Esophagus squamous epithelium (tissue), 5 donors: ENCODE measurements at regions not wholly inside any gene's neighbourhood (a gene's known extent, or its start where the extent isn't known, plus 50 kb on each side); places are given as distances from the start of the nearest gene placed in this dataset.

ENCODE experiments used
- DNase-seq: peaks from one replicate; lab custom pipeline; 2025; lab: John Stamatoyannopoulos, UW
- H3K27ac ChIP-seq, 4 donors: fragments of 200-600 bp; sonication (generic); one replicate each; pipeline ENCODE4 v1.5.1; 2016 to 2019; ENCODE audit warnings: mild to moderate bottlenecking in 1 of 4
- H3K27me3 ChIP-seq, 4 donors: fragments of 200-600 bp; sonication (generic); 1 replicate in 3 of 4; 2 replicates in 1 of 4; pipeline versions ENCODE4 v1.5.1 to v1.6.0; 2017 to 2021; ENCODE audit warnings: antibody characterized with exemption in 1 of 4
- H3K36me3 ChIP-seq, 3 donors: fragments of 200-600 bp; sonication (generic); one replicate each; pipeline ENCODE4 v1.5.1; 2016 to 2019
- H3K4me1 ChIP-seq, 3 donors: fragments of 200-600 bp; sonication (generic); one replicate each; pipeline ENCODE4 v1.5.1; 2017 to 2019
- H3K4me3 ChIP-seq, 4 donors: fragments of 200-600 bp; sonication (generic); 1 replicate in 3 of 4; 2 replicates in 1 of 4; pipeline ENCODE4 v1.5.1; 2016 to 2019; ENCODE audit warnings: mild to moderate bottlenecking in 2 of 4, moderate library complexity in 1 of 4
- H3K9me3 ChIP-seq, 3 donors: fragments of 200-600 bp; sonication (generic); one replicate each; pipeline ENCODE4 v1.5.1; 2016 to 2019
- POLR2A ChIP-seq, 4 donors: fragments of 450-650 bp; IDR thresholded peaks; one replicate each; pipeline ENCODE4 v1.6.1; 2017; ENCODE audit warnings: antibody characterized with exemption in 4 of 4, mild to moderate bottlenecking in 4 of 4, moderate library complexity in 3 of 4
- WGBS, 2 donors: methylation state at CpG; one replicate each; pipeline ENCODE4 v1.1.5; 2018; 5-methylcytosine and 5-hydroxymethylcytosine counted together
- intact Hi-C: fragments of 100-400 bp; cut with DNase I; formaldehyde crosslinking; loops from one replicate; pipeline ENCODE4 v1.15.0; 2022
- TF ChIP-seq, protein P1 (sequence below), 6 experiments: fragments of 450-650 bp in 4 of 6; fragments of 200-600 bp in 2 of 6; sonication (generic) in 2 of 6; IDR thresholded peaks; one replicate each; pipeline ENCODE4 v1.5.1; 2016 to 2019; ENCODE audit warnings: antibody characterized with exemption in 6 of 6, mild to moderate bottlenecking in 4 of 6, moderate library complexity in 4 of 6
- donor health status: DM: yes; HTN: yes; CAD: no.

DNA sequence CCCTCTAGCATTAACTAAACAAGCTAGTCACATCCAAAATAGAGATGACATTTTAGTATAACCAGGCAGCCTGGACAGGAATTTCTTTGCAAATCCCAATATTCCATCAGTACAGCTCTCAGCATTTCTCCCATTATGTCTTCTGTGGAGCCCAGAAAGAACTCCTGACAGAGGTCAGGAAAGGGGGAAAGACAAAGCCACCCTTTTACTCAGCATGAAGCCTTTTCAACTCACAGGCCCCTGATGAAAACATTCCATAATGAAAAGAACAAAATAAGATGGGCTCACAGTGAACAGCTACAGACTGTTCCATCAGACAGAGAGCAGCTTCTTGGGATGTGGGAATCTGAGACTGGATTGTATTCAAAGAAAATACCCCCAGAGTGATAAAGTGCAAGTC, 80.6 kb downstream of the TEX35 start:
- intact Hi-C loops: no loop called here
- DNase-seq: no peak
- H3K4me1 ChIP-seq: no peaks in the 10 kb centered on the region
- H3K27ac ChIP-seq: no peak overlapping the region
- H3K9me3 ChIP-seq: no peaks in the 10 kb centered on the region
- H3K27me3 ChIP-seq: no peaks in the 10 kb centered on the region
- no peak overlapping the region for H3K4me3 ChIP-seq
- H3K36me3 ChIP-seq: no peaks in the 10 kb centered on the region
- TF ChIP-seq, protein P1, sequence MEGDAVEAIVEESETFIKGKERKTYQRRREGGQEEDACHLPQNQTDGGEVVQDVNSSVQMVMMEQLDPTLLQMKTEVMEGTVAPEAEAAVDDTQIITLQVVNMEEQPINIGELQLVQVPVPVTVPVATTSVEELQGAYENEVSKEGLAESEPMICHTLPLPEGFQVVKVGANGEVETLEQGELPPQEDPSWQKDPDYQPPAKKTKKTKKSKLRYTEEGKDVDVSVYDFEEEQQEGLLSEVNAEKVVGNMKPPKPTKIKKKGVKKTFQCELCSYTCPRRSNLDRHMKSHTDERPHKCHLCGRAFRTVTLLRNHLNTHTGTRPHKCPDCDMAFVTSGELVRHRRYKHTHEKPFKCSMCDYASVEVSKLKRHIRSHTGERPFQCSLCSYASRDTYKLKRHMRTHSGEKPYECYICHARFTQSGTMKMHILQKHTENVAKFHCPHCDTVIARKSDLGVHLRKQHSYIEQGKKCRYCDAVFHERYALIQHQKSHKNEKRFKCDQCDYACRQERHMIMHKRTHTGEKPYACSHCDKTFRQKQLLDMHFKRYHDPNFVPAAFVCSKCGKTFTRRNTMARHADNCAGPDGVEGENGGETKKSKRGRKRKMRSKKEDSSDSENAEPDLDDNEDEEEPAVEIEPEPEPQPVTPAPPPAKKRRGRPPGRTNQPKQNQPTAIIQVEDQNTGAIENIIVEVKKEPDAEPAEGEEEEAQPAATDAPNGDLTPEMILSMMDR (IDR thresholded peaks at IDR 0.05): no peak
- no peak for TF ChIP-seq POLR2A (IDR thresholded peaks at IDR 0.05)

DNA sequence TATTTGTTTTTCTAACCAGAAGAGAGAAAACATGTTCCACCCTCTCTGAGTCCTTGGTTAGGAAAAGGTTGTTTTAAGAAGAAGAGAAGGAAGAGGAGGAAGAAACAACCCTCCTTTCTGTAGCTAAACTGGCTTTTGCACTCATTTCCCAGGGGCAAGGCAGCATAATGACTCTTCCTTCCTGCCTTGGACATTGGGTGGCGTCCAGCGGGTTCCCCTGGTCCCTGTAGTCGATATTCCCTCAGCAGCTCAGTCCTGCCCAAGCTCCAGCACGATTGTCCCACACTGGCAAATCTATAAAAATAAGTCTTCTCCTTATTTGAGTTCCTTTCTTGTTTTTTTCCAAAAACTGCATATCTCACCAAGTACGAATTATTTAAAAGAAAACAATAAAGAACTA, 81.2 kb downstream of the TEX35 start:
- no peak overlapping the region for H3K27ac ChIP-seq
- H3K9me3 ChIP-seq: no peaks in the 10 kb centered on the region
- no peak for DNase-seq
- WGBS, 2 donors: 71 to 78% methylated on average over 5 of the region's 5 CpGs
- H3K4me3 ChIP-seq: no peak overlapping the region
- intact Hi-C loops: no loop called here
- no peaks in the 10 kb centered on the region for H3K36me3 ChIP-seq
- H3K27me3 ChIP-seq: no peaks in the 10 kb centered on the region
- H3K4me1 ChIP-seq: no peaks in the 10 kb centered on the region
- no peak for TF ChIP-seq POLR2A (IDR thresholded peaks at IDR 0.05)
- TF ChIP-seq, protein P1 (IDR thresholded peaks at IDR 0.05): no peak

GRCh38 chr1:178595491-178595890, 82.6 kb downstream of the TEX35 start:
- Histone ChIP-seq H3K36me3 (no peaks in the 10 kb centered on the region), H3K4me1 (no peaks in the 10 kb centered on the region), H3K27ac (no peak overlapping the region), H3K9me3 (no peaks in the 10 kb centered on the region), H3K4me3 (no peak overlapping the region), H3K27me3 (no peaks in the 10 kb centered on the region)
- intact Hi-C loops: no loop called here
- TF ChIP-seq POLR2A (IDR thresholded peaks at IDR 0.05): no peak
- TF ChIP-seq, protein P1 (IDR thresholded peaks at IDR 0.05): no peak
- 86 to 94% methylated on average over 2 to 6 of the region's 6 CpGs for WGBS, 2 donors
- no peak for DNase-seq

GRCh38 chr1:178599087-178599486, 86.2 kb downstream of the TEX35 start:
- no peaks in the 10 kb centered on the region for H3K27me3 ChIP-seq
- no peak for DNase-seq
- intact Hi-C loops: no loop called here
- H3K4me1 ChIP-seq: no peaks in the 10 kb centered on the region
- TF ChIP-seq POLR2A (IDR thresholded peaks at IDR 0.05): no peak
- TF ChIP-seq, protein P1 (IDR thresholded peaks at IDR 0.05): no peak
- 69% methylated on average over 3 of the region's 4 CpGs; no CpG with 5 or more reads in 1 of the 2 donors for WGBS, 2 donors
- H3K4me3 ChIP-seq: no peak overlapping the region
- H3K27ac ChIP-seq: no peak overlapping the region
- no peaks in the 10 kb centered on the region for H3K9me3 ChIP-seq
- H3K36me3 ChIP-seq: no peaks in the 10 kb centered on the region

GRCh38 chr1:178599745-178600144, 86.8 kb downstream of the TEX35 start:
- Histone ChIP-seq H3K9me3 (no peaks in the 10 kb centered on the region), H3K36me3 (no peaks in the 10 kb centered on the region), H3K27me3 (no peaks in the 10 kb centered on the region), H3K27ac (no peak overlapping the region), H3K4me3 (no peak overlapping the region), H3K4me1 (no peaks in the 10 kb centered on the region)
- intact Hi-C loops: no loop called here
- 18 to 33% methylated on average over 1 of the region's 1 CpG for WGBS, 2 donors
- TF ChIP-seq, protein P1 (IDR thresholded peaks at IDR 0.05): no peak
- TF ChIP-seq POLR2A (IDR thresholded peaks at IDR 0.05): no peak
- no peak for DNase-seq
